ENCODE measurements at regions not wholly inside any gene's neighbourhood (a gene's known extent, or its start where the extent isn't known, plus 50 kb on each side); places are given as distances from the start of the nearest gene placed in this dataset.

GRCh38 chr15:53107855-53108254 lies 317.7 kb upstream of the ONECUT1 start:
- TF ChIP-seq, protein P1, sequence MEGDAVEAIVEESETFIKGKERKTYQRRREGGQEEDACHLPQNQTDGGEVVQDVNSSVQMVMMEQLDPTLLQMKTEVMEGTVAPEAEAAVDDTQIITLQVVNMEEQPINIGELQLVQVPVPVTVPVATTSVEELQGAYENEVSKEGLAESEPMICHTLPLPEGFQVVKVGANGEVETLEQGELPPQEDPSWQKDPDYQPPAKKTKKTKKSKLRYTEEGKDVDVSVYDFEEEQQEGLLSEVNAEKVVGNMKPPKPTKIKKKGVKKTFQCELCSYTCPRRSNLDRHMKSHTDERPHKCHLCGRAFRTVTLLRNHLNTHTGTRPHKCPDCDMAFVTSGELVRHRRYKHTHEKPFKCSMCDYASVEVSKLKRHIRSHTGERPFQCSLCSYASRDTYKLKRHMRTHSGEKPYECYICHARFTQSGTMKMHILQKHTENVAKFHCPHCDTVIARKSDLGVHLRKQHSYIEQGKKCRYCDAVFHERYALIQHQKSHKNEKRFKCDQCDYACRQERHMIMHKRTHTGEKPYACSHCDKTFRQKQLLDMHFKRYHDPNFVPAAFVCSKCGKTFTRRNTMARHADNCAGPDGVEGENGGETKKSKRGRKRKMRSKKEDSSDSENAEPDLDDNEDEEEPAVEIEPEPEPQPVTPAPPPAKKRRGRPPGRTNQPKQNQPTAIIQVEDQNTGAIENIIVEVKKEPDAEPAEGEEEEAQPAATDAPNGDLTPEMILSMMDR (IDR thresholded peaks at IDR 0.05; ENCODE audit: insufficient read depth, low read length): no peak
- TF ChIP-seq, protein P2, sequence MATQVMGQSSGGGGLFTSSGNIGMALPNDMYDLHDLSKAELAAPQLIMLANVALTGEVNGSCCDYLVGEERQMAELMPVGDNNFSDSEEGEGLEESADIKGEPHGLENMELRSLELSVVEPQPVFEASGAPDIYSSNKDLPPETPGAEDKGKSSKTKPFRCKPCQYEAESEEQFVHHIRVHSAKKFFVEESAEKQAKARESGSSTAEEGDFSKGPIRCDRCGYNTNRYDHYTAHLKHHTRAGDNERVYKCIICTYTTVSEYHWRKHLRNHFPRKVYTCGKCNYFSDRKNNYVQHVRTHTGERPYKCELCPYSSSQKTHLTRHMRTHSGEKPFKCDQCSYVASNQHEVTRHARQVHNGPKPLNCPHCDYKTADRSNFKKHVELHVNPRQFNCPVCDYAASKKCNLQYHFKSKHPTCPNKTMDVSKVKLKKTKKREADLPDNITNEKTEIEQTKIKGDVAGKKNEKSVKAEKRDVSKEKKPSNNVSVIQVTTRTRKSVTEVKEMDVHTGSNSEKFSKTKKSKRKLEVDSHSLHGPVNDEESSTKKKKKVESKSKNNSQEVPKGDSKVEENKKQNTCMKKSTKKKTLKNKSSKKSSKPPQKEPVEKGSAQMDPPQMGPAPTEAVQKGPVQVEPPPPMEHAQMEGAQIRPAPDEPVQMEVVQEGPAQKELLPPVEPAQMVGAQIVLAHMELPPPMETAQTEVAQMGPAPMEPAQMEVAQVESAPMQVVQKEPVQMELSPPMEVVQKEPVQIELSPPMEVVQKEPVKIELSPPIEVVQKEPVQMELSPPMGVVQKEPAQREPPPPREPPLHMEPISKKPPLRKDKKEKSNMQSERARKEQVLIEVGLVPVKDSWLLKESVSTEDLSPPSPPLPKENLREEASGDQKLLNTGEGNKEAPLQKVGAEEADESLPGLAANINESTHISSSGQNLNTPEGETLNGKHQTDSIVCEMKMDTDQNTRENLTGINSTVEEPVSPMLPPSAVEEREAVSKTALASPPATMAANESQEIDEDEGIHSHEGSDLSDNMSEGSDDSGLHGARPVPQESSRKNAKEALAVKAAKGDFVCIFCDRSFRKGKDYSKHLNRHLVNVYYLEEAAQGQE (IDR thresholded peaks at IDR 0.05; ENCODE audit: insufficient replicate concordance, low read depth): no peak
- no peak for TF ChIP-seq POLR2AphosphoS5 (IDR thresholded peaks at IDR 0.05; ENCODE audit: low read depth)
- no peak for TF ChIP-seq SPI1 (IDR thresholded peaks at IDR 0.05; ENCODE audit: borderline replicate concordance, low read depth)
- TF ChIP-seq GABPA (IDR thresholded peaks at IDR 0.05; ENCODE audit: low read depth): no peak

Measured in HL-60 (cell line).